ENCODE measurements at regions not wholly inside any gene's neighbourhood (a gene's known extent, or its start where the extent isn't known, plus 50 kb on each side); places are given as distances from the start of the nearest gene placed in this dataset.
"Not testable (repeated sequence)": the region's sequence is repeated elsewhere in the genome, so short reads cannot be mapped to it uniquely, and the experiment has no call there.

DNA sequence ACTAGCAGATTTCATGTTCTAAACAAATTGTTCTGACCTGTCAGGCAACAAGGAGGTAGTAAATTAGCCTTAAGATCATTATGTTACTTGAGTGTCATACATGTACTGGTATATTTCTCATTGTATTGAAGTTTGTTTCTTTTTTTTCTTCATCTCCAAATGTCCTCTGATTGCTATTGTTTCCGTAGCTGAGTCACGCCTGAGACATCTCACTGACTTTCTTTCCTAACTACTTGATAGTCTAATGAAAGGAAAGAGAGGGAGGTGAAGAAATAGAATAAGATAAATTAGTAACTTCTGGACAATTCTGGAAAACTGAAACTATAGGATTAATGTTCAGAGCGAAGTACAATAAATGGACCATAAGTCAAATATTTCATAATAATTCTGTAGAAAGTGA, 1049.9 kb downstream of the TSN start:
- peaks cover 5 to 17% (median 14%) of the 10 kb centered on the region in 7 donors for H3K9me3 Mint-ChIP-seq
- intact Hi-C loops (cut with micrococcal nuclease): no loop called here
- no CpG with 5 or more reads among the region's 3 CpGs for WGBS (ENCODE audit: insufficient coverage)

DNA sequence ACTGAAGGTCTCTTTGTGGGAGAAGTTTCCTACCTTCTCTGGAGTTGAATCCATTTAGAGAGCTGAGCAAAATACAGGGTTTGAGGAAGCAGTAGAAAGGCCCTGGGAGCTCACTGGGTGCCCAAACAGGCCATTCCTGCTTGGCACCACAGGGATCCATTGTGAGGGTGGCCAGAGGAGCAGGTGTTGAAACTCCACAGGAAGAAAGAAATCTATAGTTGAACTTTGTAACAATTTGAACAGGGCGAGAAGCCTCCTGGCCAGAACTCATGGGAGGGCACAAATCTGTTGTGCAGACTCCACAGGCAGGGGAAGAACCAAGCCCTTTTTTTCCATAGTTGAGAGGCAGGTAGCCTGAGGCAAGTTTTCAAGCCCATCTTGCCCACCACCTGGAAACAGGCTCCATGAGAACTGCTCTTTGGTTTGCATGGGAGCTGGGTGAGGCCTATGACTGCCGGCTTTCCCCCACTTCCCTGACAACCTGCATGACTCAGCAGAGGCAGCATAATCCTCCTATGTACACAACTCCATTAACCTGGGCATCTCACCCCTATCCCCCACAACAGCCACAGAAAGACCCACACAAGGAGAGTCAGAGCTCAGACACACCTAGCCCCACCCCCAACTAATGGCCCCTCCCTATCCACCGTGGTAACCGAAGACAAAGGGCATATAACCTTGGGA, 1053.0 kb downstream of the TSN start:
- Histone ChIP-seq H4K20me1 (ENCODE audit: insufficient read depth, low read length) (no peaks in the 10 kb centered on the region), H3K27ac (ENCODE audit: low read depth in 1 of 2, low read length in 2 of 2) (no peak overlapping the region), H3K9ac (ENCODE audit: insufficient read depth, low read length, poor library complexity, severe bottlenecking) (no peak overlapping the region), H3K4me1 (ENCODE audit: control insufficient read depth in 1 of 2, insufficient read depth in 2 of 2, low read length in 2 of 2) (no peaks in the 10 kb centered on the region), H3K4me2 (replicated peaks; ENCODE audit: extremely low read depth, low read length, poor library complexity, severe bottlenecking) (no peak overlapping the region), H2AFZ (ENCODE audit: insufficient read depth, low read depth, low read length, poor library complexity, severe bottlenecking) (no peak overlapping the region), H3K9me3 (replicated peaks in 1 of 2; ENCODE audit: control insufficient read depth in 1 of 2, insufficient read depth in 1 of 2, low read length in 2 of 2) (peaks cover 17 to 24% of the 10 kb centered on the region in 2 donors), H3K79me2 (ENCODE audit: insufficient read depth, low read length) (no peaks in the 10 kb centered on the region), H3K27me3 (ENCODE audit: control insufficient read depth in 2 of 2, insufficient read depth in 2 of 2, low read length in 2 of 2) (no peaks in the 10 kb centered on the region), H3K36me3 (replicated peaks in 1 of 2; ENCODE audit: control insufficient read depth in 1 of 2, insufficient read depth in 2 of 2, low read length in 2 of 2) (no peaks in the 10 kb centered on the region), H3K4me3 (replicated peaks in 1 of 3; ENCODE audit: low read depth in 2 of 3, low read length in 3 of 3) (no peak overlapping the region)
- TF ChIP-seq, protein P1, sequence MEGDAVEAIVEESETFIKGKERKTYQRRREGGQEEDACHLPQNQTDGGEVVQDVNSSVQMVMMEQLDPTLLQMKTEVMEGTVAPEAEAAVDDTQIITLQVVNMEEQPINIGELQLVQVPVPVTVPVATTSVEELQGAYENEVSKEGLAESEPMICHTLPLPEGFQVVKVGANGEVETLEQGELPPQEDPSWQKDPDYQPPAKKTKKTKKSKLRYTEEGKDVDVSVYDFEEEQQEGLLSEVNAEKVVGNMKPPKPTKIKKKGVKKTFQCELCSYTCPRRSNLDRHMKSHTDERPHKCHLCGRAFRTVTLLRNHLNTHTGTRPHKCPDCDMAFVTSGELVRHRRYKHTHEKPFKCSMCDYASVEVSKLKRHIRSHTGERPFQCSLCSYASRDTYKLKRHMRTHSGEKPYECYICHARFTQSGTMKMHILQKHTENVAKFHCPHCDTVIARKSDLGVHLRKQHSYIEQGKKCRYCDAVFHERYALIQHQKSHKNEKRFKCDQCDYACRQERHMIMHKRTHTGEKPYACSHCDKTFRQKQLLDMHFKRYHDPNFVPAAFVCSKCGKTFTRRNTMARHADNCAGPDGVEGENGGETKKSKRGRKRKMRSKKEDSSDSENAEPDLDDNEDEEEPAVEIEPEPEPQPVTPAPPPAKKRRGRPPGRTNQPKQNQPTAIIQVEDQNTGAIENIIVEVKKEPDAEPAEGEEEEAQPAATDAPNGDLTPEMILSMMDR (IDR thresholded peaks at IDR 0.05): no peak
- intact Hi-C loops (cut with micrococcal nuclease): no loop called here
- 89% methylated on average over 3 of the region's 4 CpGs for WGBS (ENCODE audit: insufficient coverage)
- H3K4me3 Mint-ChIP-seq: no peak overlapping the region
- no peak for DNase-seq
- no peak overlapping the region for H3K27ac Mint-ChIP-seq
- H3K36me3 Mint-ChIP-seq: no peaks in the 10 kb centered on the region
- peaks cover 2 to 18% (median 14%) of the 10 kb centered on the region in 7 donors for H3K9me3 Mint-ChIP-seq
- H3K27me3 Mint-ChIP-seq (ENCODE audit: low read depth in 3 of 3): peaks cover 0 to under 1% (median 0%) of the 10 kb centered on the region in 3 donors
- H3K4me1 Mint-ChIP-seq: no peaks in the 10 kb centered on the region

More for the DNA sequence above, 1049.9 kb downstream of the TSN start:
- TF ChIP-seq, protein P1 (IDR thresholded peaks at IDR 0.05): no peak
- Mint-ChIP-seq H3K27ac (no peak overlapping the region), H3K27me3 (ENCODE audit: low read depth in 3 of 3) (peaks cover 0 to 2% (median 2%) of the 10 kb centered on the region in 3 donors), H3K36me3 (no peaks in the 10 kb centered on the region), H3K4me3 (no peak overlapping the region), H3K4me1 (no peaks in the 10 kb centered on the region)
- DNase-seq: no peak
- no peaks in the 10 kb centered on the region for H3K27me3 ChIP-seq (ENCODE audit: control insufficient read depth in 2 of 2, insufficient read depth in 2 of 2, low read length in 2 of 2)
- no peaks in the 10 kb centered on the region for H3K4me1 ChIP-seq (ENCODE audit: control insufficient read depth in 1 of 2, insufficient read depth in 2 of 2, low read length in 2 of 2)
- no peak overlapping the region for H3K4me3 ChIP-seq (replicated peaks in 1 of 3; ENCODE audit: low read depth in 2 of 3, low read length in 3 of 3)
- H3K27ac ChIP-seq (ENCODE audit: low read depth in 1 of 2, low read length in 2 of 2): no peak overlapping the region
- H4K20me1 ChIP-seq (ENCODE audit: insufficient read depth, low read length): no peaks in the 10 kb centered on the region
- no peak overlapping the region for H3K4me2 ChIP-seq (replicated peaks; ENCODE audit: extremely low read depth, low read length, poor library complexity, severe bottlenecking)
- no peaks in the 10 kb centered on the region for H3K36me3 ChIP-seq (replicated peaks in 1 of 2; ENCODE audit: control insufficient read depth in 1 of 2, insufficient read depth in 2 of 2, low read length in 2 of 2)
- no peak overlapping the region for H2AFZ ChIP-seq (ENCODE audit: insufficient read depth, low read depth, low read length, poor library complexity, severe bottlenecking)
- H3K79me2 ChIP-seq (ENCODE audit: insufficient read depth, low read length): no peaks in the 10 kb centered on the region
- H3K9me3 ChIP-seq (replicated peaks in 1 of 2; ENCODE audit: control insufficient read depth in 1 of 2, insufficient read depth in 1 of 2, low read length in 2 of 2): peaks cover 16 to 24% of the 10 kb centered on the region in 2 donors
- H3K9ac ChIP-seq (ENCODE audit: insufficient read depth, low read length, poor library complexity, severe bottlenecking): no peak overlapping the region

DNA sequence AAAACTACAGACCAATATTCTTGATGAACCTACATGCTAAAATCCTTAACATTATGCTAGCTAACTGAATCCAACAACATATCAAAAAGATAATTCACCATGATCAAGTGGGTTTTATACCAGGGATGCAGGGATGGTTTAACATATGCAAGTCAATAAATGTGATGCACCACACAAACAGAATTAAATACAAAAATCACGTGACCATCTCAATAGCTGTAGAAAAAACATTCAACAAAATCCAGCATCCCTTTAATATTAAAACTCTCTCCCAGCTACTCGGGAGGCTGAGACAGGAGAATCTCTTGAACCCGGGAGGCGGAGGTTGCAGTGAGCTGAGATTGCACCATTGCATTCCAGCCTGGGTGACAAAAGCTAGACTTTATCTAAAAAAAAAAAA, 1056.8 kb downstream of the TSN start:
- not testable (repeated sequence) for H3K36me3 Mint-ChIP-seq; H3K4me2 ChIP-seq (replicated peaks; ENCODE audit: extremely low read depth, low read length, poor library complexity, severe bottlenecking)
- WGBS (ENCODE audit: insufficient coverage): no CpG with 5 or more reads among the region's 4 CpGs

More for the DNA sequence above, 1056.8 kb downstream of the TSN start:
- H3K4me1 Mint-ChIP-seq; H2AFZ ChIP-seq (ENCODE audit: insufficient read depth, low read depth, low read length, poor library complexity, severe bottlenecking); H3K4me1 ChIP-seq (ENCODE audit: control insufficient read depth in 1 of 2, insufficient read depth in 2 of 2, low read length in 2 of 2); H3K27ac ChIP-seq (ENCODE audit: low read depth in 1 of 2, low read length in 2 of 2); H3K27me3 ChIP-seq (ENCODE audit: control insufficient read depth in 2 of 2, insufficient read depth in 2 of 2, low read length in 2 of 2); intact Hi-C loops (cut with micrococcal nuclease); H3K4me3 Mint-ChIP-seq; H3K79me2 ChIP-seq (ENCODE audit: insufficient read depth, low read length); H4K20me1 ChIP-seq (ENCODE audit: insufficient read depth, low read length); DNase-seq; H3K9ac ChIP-seq (ENCODE audit: insufficient read depth, low read length, poor library complexity, severe bottlenecking); H3K27ac Mint-ChIP-seq; H3K4me3 ChIP-seq (replicated peaks in 1 of 3; ENCODE audit: low read depth in 2 of 3, low read length in 3 of 3); H3K27me3 Mint-ChIP-seq (ENCODE audit: low read depth in 3 of 3); H3K36me3 ChIP-seq (replicated peaks in 1 of 2; ENCODE audit: control insufficient read depth in 1 of 2, insufficient read depth in 2 of 2, low read length in 2 of 2): not testable (repeated sequence)
- H3K9me3 ChIP-seq (replicated peaks in 1 of 2; ENCODE audit: control insufficient read depth in 1 of 2, insufficient read depth in 1 of 2, low read length in 2 of 2): peaks cover 9 to 17% of the 10 kb centered on the region in 2 donors
- peaks cover 2 to 18% (median 12%) of the 10 kb centered on the region in 7 donors for H3K9me3 Mint-ChIP-seq
